Activated CD8-positive, alpha-beta T cell treated with anti-CD3 and anti-CD28 coated beads for 36 hours (primary cell): ENCODE measurements at regions not wholly inside any gene's neighbourhood (a gene's known extent, or its start where the extent isn't known, plus 50 kb on each side); places are given as distances from the start of the nearest gene placed in this dataset.

Experiments
- ATAC-seq: fragments of 200-7000 bp; cut with Tn5 transposase; one replicate; pipeline ENCODE4 v1.10.0; 2021; ENCODE audit warnings: mild to moderate bottlenecking, moderate library complexity
- CTCF ChIA-PET: fragments of 350-600 bp; sonication (Branson Sonifier 250); formaldehyde crosslinking; loops from one replicate; lab custom pipeline; 2021; ENCODE audit warnings: antibody characterized with exemption; lab: Charles Lee
- POLR2A ChIA-PET: fragments of 350-600 bp; sonication (Branson Sonifier 250); formaldehyde crosslinking; loops from one replicate; lab custom pipeline; 2021; ENCODE audit warnings: antibody characterized with exemption; lab: Charles Lee
- DNase-seq: peaks from one replicate; pipeline ENCODE4 v3.0.0-alpha.2; 2020
- H3K27ac Mint-ChIP-seq: one replicate; pipeline ENCODE4 v1.8.0; 2021; ENCODE audit warnings: mild to moderate bottlenecking, mixed read lengths
- H3K27me3 Mint-ChIP-seq: one replicate; pipeline ENCODE4 v1.8.0; 2021; ENCODE audit warnings: mixed read lengths
- H3K36me3 Mint-ChIP-seq: one replicate; pipeline ENCODE4 v1.8.0; 2021; ENCODE audit warnings: low read depth, mixed read lengths
- H3K4me1 Mint-ChIP-seq: one replicate; pipeline ENCODE4 v1.8.0; 2021; ENCODE audit warnings: low read depth, mixed read lengths
- H3K4me3 Mint-ChIP-seq: one replicate; pipeline ENCODE4 v1.8.0; 2021; ENCODE audit warnings: mild to moderate bottlenecking, moderate library complexity, mixed read lengths
- H3K9me3 Mint-ChIP-seq: one replicate; pipeline ENCODE4 v1.8.0; 2021; ENCODE audit warnings: mixed read lengths
- intact Hi-C: fragments of 100-400 bp; cut with micrococcal nuclease; formaldehyde crosslinking; loops from one replicate; pipeline ENCODE4 v1.10.0; 2022
- TF ChIP-seq, protein P1 (sequence below): fragments of 200-600 bp; IDR thresholded peaks from one replicate; pipeline ENCODE4 v1.8.0; 2022; ENCODE audit warnings: antibody characterized with exemption, mild to moderate bottlenecking

DNA sequence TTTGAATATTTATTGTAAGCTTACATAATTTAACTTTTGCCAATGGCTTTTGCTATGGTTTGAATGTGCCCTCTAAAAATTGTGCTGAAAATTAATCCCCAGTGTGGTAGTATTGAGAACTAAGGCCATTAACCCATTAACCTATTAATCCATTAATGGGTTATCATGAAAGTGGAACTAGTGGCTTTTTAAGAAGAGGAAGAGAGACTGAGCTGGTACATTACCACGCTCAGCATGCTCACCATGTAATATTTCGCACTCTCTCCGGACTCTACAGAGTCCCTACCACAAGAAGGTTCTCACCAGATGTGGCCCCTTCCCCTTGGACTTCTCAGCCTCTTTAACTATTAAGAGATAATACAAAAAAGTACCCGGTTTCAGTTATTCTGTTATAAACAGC is 164.4 kb upstream of the ZRANB2 start:
- DNase-seq = no peak
- Mint-ChIP-seq H3K9me3 (no peaks in the 10 kb centered on the region), H3K36me3 (no peaks in the 10 kb centered on the region), H3K4me3 (no peak overlapping the region), H3K27ac (no peak overlapping the region), H3K4me1 (no peaks in the 10 kb centered on the region), H3K27me3 (no peaks in the 10 kb centered on the region)
- no peak for ATAC-seq
- ChIA-PET CTCF (no interaction called here), POLR2A (no interaction called here)
- TF ChIP-seq, protein P1, sequence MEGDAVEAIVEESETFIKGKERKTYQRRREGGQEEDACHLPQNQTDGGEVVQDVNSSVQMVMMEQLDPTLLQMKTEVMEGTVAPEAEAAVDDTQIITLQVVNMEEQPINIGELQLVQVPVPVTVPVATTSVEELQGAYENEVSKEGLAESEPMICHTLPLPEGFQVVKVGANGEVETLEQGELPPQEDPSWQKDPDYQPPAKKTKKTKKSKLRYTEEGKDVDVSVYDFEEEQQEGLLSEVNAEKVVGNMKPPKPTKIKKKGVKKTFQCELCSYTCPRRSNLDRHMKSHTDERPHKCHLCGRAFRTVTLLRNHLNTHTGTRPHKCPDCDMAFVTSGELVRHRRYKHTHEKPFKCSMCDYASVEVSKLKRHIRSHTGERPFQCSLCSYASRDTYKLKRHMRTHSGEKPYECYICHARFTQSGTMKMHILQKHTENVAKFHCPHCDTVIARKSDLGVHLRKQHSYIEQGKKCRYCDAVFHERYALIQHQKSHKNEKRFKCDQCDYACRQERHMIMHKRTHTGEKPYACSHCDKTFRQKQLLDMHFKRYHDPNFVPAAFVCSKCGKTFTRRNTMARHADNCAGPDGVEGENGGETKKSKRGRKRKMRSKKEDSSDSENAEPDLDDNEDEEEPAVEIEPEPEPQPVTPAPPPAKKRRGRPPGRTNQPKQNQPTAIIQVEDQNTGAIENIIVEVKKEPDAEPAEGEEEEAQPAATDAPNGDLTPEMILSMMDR = no peak
- intact Hi-C loops = no loop called here

DNA sequence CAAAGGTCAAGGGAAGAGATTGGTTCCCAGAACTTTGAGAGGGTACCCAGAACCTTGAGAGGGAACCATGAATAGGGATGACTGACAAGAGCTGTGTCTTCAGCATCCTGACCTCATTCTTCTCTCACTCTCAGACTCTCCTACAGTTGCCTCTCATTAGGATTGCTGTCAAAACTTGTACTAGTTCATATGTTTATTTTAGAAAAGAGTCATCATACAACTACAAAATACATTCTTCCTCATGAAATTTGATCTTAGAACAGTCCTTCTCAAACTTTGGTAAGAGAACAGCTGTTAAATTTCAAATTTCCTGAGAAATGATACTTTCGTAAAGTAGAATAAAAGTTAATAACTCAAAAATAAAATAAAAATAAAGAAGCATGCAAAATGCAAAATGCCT is 161.4 kb upstream of the ZRANB2 start:
- Mint-ChIP-seq H3K27me3 (no peaks in the 10 kb centered on the region), H3K36me3 (no peaks in the 10 kb centered on the region), H3K27ac (no peak overlapping the region), H3K9me3 (no peaks in the 10 kb centered on the region), H3K4me3 (no peak overlapping the region), H3K4me1 (no peaks in the 10 kb centered on the region)
- intact Hi-C loops = no loop called here
- ChIA-PET POLR2A (no interaction called here), CTCF (no interaction called here)
- TF ChIP-seq, protein P1 = no peak
- no peak for ATAC-seq
- no peak for DNase-seq

DNA sequence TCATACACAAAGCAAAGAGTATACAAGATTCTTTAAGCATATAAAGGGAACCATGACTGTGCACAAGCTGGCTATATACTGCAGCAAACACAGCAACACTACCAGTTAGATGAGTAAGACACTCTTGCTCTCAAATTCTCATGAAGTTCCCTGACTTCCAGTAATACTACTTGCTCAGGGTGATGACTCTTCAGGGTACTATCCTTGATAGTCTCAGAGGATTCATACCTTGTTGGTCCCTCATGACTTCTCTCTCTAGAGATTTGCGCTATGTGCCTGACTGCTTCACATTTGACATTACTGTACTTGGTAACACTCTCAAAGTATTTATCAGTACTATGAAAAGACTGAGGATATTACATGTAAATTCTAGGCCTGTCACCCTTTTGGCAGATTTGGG is 159.8 kb upstream of the ZRANB2 start:
- DNase-seq = no peak
- no peak for ATAC-seq
- Mint-ChIP-seq H3K9me3 (no peaks in the 10 kb centered on the region), H3K27ac (no peak overlapping the region), H3K36me3 (no peaks in the 10 kb centered on the region), H3K4me1 (no peaks in the 10 kb centered on the region), H3K4me3 (no peak overlapping the region), H3K27me3 (no peaks in the 10 kb centered on the region)
- intact Hi-C loops = no loop called here
- ChIA-PET CTCF (no interaction called here), POLR2A (no interaction called here)
- TF ChIP-seq, protein P1 = no peak

DNA sequence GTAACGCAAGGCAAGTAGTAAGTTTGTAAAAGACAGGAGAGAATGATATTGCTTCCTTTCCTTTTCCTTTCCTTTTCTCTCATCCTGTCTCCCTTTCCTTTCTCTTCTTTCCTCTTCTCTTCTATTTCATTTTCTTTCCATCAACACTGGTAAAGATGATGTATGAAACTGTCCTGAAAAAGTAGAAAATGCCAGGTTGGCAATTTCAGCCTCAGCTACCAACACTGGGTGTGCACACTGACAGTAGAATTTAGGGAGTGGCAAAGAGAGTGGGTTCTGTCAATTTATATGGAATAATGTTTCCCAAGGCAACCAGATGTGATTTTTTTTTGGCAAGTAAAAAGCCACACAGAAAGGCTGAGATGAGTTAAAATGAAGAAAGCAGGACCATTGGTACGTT is 155.7 kb upstream of the ZRANB2 start:
- H3K4me3 Mint-ChIP-seq = no peak overlapping the region

DNA sequence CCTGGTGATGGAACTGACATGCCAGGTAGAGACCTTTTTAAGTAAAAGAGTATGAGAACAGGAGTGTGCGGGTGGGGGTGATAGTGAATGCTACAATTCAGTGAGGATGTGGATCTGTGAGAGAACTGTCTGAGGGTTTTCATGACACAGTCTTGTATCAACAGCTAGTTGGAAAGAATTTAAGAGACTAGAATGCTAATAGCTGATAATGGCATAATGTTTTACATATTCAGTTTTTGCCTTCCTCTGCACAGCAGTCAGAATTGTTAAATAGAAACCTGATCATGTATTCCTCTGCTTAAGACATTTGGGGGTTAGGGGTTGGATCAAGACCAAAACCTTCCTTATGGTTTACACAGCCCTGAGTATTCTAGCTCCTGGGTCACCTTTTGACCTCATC is 152.8 kb upstream of the ZRANB2 start:
- Mint-ChIP-seq H3K27me3 (no peaks in the 10 kb centered on the region), H3K4me1 (no peaks in the 10 kb centered on the region), H3K27ac (no peak overlapping the region), H3K4me3 (no peak overlapping the region), H3K36me3 (no peaks in the 10 kb centered on the region), H3K9me3 (no peaks in the 10 kb centered on the region)
- no peak for ATAC-seq
- intact Hi-C loops = no loop called here
- ChIA-PET CTCF (no interaction called here), POLR2A (no interaction called here)
- TF ChIP-seq, protein P1 = no peak
- DNase-seq = no peak

More for the DNA sequence above, 155.7 kb upstream of the ZRANB2 start:
- DNase-seq (no peak), ATAC-seq (no peak)
- Mint-ChIP-seq H3K4me1 (no peaks in the 10 kb centered on the region), H3K36me3 (no peaks in the 10 kb centered on the region), H3K27me3 (no peaks in the 10 kb centered on the region), H3K9me3 (no peaks in the 10 kb centered on the region), H3K27ac (no peak overlapping the region)
- POLR2A ChIA-PET = no interaction called here
- CTCF ChIA-PET = no interaction called here
- TF ChIP-seq, protein P1 = no peak
- intact Hi-C loops = no loop called here
